Liver (tissue), 7 donors: ENCODE measurements at regions not wholly inside any gene's neighbourhood (a gene's known extent, or its start where the extent isn't known, plus 50 kb on each side); places are given as distances from the start of the nearest gene placed in this dataset.

Experiments used
- DNase-seq: peaks from one replicate; pipeline ENCODE4 v3.0.0-alpha.2; 2017; ENCODE audit warnings: low spot score
- H3K27ac ChIP-seq, 2 donors: one replicate each; pipeline ENCODE4 v1.7.0; 2013; ENCODE audit warnings: inconsistent platforms in 2 of 2, low read length in 2 of 2, control low read depth in 1 of 2, low read depth in 1 of 2, mild to moderate bottlenecking in 1 of 2
- H3K27me3 ChIP-seq, 4 donors: one replicate each; pipeline versions ENCODE4 v1.6.1 to v1.7.0; 2013; ENCODE audit warnings: low read length in 3 of 4, inconsistent platforms in 1 of 4, mild to moderate bottlenecking in 1 of 4, moderate library complexity in 1 of 4; ENCODE audit not compliant: control insufficient read depth in 4 of 4, insufficient read depth in 4 of 4
- H3K36me3 ChIP-seq, 4 donors: one replicate each; pipeline versions ENCODE4 v1.6.1 to v1.7.0; 2013; ENCODE audit warnings: low read length in 3 of 4, mild to moderate bottlenecking in 3 of 4, low read depth in 1 of 4, moderate library complexity in 1 of 4; ENCODE audit not compliant: control insufficient read depth in 4 of 4, insufficient read depth in 3 of 4
- H3K4me1 ChIP-seq, 4 donors: one replicate each; pipeline versions ENCODE4 v1.6.1 to v1.7.0; 2013; ENCODE audit warnings: low read length in 3 of 4, mild to moderate bottlenecking in 3 of 4, moderate library complexity in 1 of 4; ENCODE audit not compliant: control insufficient read depth in 4 of 4, insufficient read depth in 4 of 4
- H3K4me3 ChIP-seq, 3 donors: one replicate each; pipeline versions ENCODE4 v1.6.1 to v1.7.0; 2013; ENCODE audit warnings: low read length in 3 of 3, control low read depth in 1 of 3, low read depth in 1 of 3, mild to moderate bottlenecking in 1 of 3
- H3K9ac ChIP-seq, 2 donors: one replicate each; pipeline ENCODE4 v1.7.0; 2013; ENCODE audit warnings: low read length in 2 of 2, mild to moderate bottlenecking in 2 of 2, moderate library complexity in 2 of 2, control low read depth in 1 of 2, low read depth in 1 of 2
- H3K9me3 ChIP-seq, 4 donors: one replicate each; pipeline versions ENCODE4 v1.6.1 to v1.7.0; 2013; ENCODE audit warnings: low read length in 3 of 4; ENCODE audit not compliant: control insufficient read depth in 4 of 4
- ATF3 ChIP-seq: IDR thresholded peaks from 2 replicates; pipeline ENCODE4 v1.6.1; 2016; ENCODE audit warnings: antibody characterized with exemption
- FOXA1 ChIP-seq: IDR thresholded peaks from 2 replicates; pipeline ENCODE4 v1.6.1; 2016; ENCODE audit warnings: antibody characterized with exemption
- FOXA2 ChIP-seq: IDR thresholded peaks from 2 replicates; pipeline ENCODE4 v1.6.1; 2016; ENCODE audit warnings: antibody characterized with exemption
- GABPA ChIP-seq, 2 donors: IDR thresholded peaks in 1 of 2; conservative IDR thresholded peaks in 1 of 2; 2 replicates each; pipeline ENCODE4 v1.6.1; 2016; ENCODE audit warnings: antibody characterized with exemption in 2 of 2, mild to moderate bottlenecking in 1 of 2, moderate library complexity in 1 of 2
- HNF4A ChIP-seq, 2 donors: conservative IDR thresholded peaks; 2 replicates each; pipeline ENCODE4 v1.6.1; 2016; ENCODE audit warnings: antibody characterized with exemption in 2 of 2, mild to moderate bottlenecking in 2 of 2
- HNF4G ChIP-seq: IDR thresholded peaks from 2 replicates; pipeline ENCODE4 v1.6.1; 2016; ENCODE audit warnings: antibody characterized with exemption
- JUND ChIP-seq, 2 donors: IDR thresholded peaks; 2 replicates each; pipeline ENCODE4 v1.6.1; 2016; ENCODE audit warnings: antibody characterized with exemption in 2 of 2
- RAD21 ChIP-seq, 2 donors: IDR thresholded peaks; 2 replicates each; pipeline ENCODE4 v1.6.1; 2016; ENCODE audit warnings: antibody characterized with exemption in 2 of 2, mild to moderate bottlenecking in 2 of 2
- REST ChIP-seq: IDR thresholded peaks from 2 replicates; pipeline ENCODE4 v1.6.1; 2016; ENCODE audit warnings: antibody characterized with exemption, mild to moderate bottlenecking
- RXRA ChIP-seq, 2 donors: IDR thresholded peaks; 2 replicates each; pipeline ENCODE4 v1.6.1; 2017 to 2018; ENCODE audit warnings: antibody characterized with exemption in 2 of 2, mild to moderate bottlenecking in 1 of 2
- SP1 ChIP-seq: IDR thresholded peaks from 2 replicates; pipeline ENCODE4 v1.6.1; 2018; ENCODE audit warnings: antibody characterized with exemption, mild to moderate bottlenecking
- TAF1 ChIP-seq: conservative IDR thresholded peaks from 2 replicates; pipeline ENCODE4 v1.6.1; 2016; ENCODE audit warnings: antibody characterized with exemption, mild to moderate bottlenecking
- ZBTB33 ChIP-seq: IDR thresholded peaks from 2 replicates; pipeline ENCODE4 v1.6.1; 2016; ENCODE audit warnings: antibody characterized with exemption
- WGBS: extraction: QIAGEN DNeasy Blood & Tissue Kit; methylation state at CpG from one replicate; pipeline ENCODE4 v1.1.7; 2013; 5-methylcytosine and 5-hydroxymethylcytosine counted together
- donor health status: healthy.
- donor health status: healthy.
- donor health status: healthy.
- donor health status: healthy.

- WGBS = 70% methylated on average over 8 of the region's 8 CpGs
- H3K9ac ChIP-seq = no peak overlapping the region
- no peaks in the 10 kb centered on the region for H3K36me3 ChIP-seq
- H3K27ac ChIP-seq = no peak overlapping the region
- no peak for DNase-seq
- peaks cover 0 to 4% (median 1%) of the 10 kb centered on the region in 4 donors for H3K9me3 ChIP-seq
- no peak overlapping the region for H3K4me3 ChIP-seq
- H3K27me3 ChIP-seq = peaks cover 0 to 6% (median 0%) of the 10 kb centered on the region in 4 donors
- H3K4me1 ChIP-seq = no peaks in the 10 kb centered on the region
- TF ChIP-seq FOXA1 (no peak), FOXA2 (no peak)
Observed at GRCh38 chr1:162918151-162918754, 57.3 kb upstream of the CCDC190 start.

GRCh38 chr1:162916821-162917613 is 56.0 kb upstream of the CCDC190 start:
- no peaks in the 10 kb centered on the region for H3K36me3 ChIP-seq
- no peak overlapping the region for H3K4me3 ChIP-seq
- WGBS = 78% methylated on average over 6 of the region's 6 CpGs
- peaks cover 0 to 4% (median 1%) of the 10 kb centered on the region in 4 donors for H3K9me3 ChIP-seq
- H3K27ac ChIP-seq = no peak overlapping the region
- no peaks in the 10 kb centered on the region for H3K4me1 ChIP-seq
- peaks cover 0 to 6% (median 0%) of the 10 kb centered on the region in 4 donors for H3K27me3 ChIP-seq
- no peak overlapping the region for H3K9ac ChIP-seq
- DNase-seq = no peak
- TF ChIP-seq HNF4A (conservative IDR thresholded peaks at IDR 0.05) = no peak
- no peak for TF ChIP-seq TAF1
- TF ChIP-seq ZBTB33 = no peak

- WGBS = 55% methylated on average over 2 of the region's 2 CpGs
- Histone ChIP-seq H3K9me3 (peaks cover 0 to 5% (median 4%) of the 10 kb centered on the region in 4 donors), H3K27ac (no peak overlapping the region), H3K36me3 (no peaks in the 10 kb centered on the region), H3K4me1 (no peaks in the 10 kb centered on the region), H3K9ac (no peak overlapping the region), H3K4me3 (no peak overlapping the region), H3K27me3 (peaks cover 0 to 4% (median 0%) of the 10 kb centered on the region in 4 donors)
- TF ChIP-seq SP1 (no peak), JUND (IDR thresholded peaks at IDR 0.05) (no peak), GABPA (IDR thresholded peaks at IDR 0.05 in 1 of 2, conservative IDR thresholded peaks at IDR 0.05 in 1 of 2) (no peak), REST (no peak), TAF1 (no peak), HNF4G (no peak), RXRA (IDR thresholded peaks at IDR 0.05) (no peak), RAD21 (IDR thresholded peaks at IDR 0.05) (no peak), HNF4A (conservative IDR thresholded peaks at IDR 0.05) (no peak), ZBTB33 (no peak), FOXA2 (no peak), FOXA1 (no peak), ATF3 (no peak)
- DNase-seq = no peak
Observed at GRCh38 chr1:162916407-162916806, 55.4 kb upstream of the CCDC190 start.
